Spleen (tissue), 11 donors: ENCODE measurements at regions not wholly inside any gene's neighbourhood (a gene's known extent, or its start where the extent isn't known, plus 50 kb on each side); places are given as distances from the start of the nearest gene placed in this dataset.

ENCODE experiments used
- DNase-seq: peaks from one replicate; pipeline ENCODE4 v3.0.0-alpha.2; 2020
- H3K27ac ChIP-seq, 8 donors: fragments of 200-600 bp; sonication (generic) in 7 of 8; 1 replicate in 4 of 8; 2 replicates in 4 of 8; pipeline versions ENCODE4 v1.5.0 to v1.8.0; 2016 to 2021; ENCODE audit warnings: inconsistent platforms in 4 of 8, mild to moderate bottlenecking in 4 of 8, moderate library complexity in 1 of 8
- H3K27me3 ChIP-seq, 7 donors: fragments of 200-600 bp; sonication (generic) in 6 of 7; replicated peaks in 1 of 7; 1 replicate in 4 of 7; 2 replicates in 3 of 7; pipeline versions ENCODE4 v1.5.0 to v1.8.0; 2016 to 2021; ENCODE audit warnings: inconsistent platforms in 3 of 7, mild to moderate bottlenecking in 1 of 7
- H3K36me3 ChIP-seq, 6 donors: fragments of 200-600 bp; sonication (generic) in 5 of 6; 1 replicate in 4 of 6; 2 replicates in 2 of 6; pipeline versions ENCODE4 v1.5.0 to v1.8.0; 2016 to 2021; ENCODE audit warnings: inconsistent platforms in 2 of 6
- H3K4me1 ChIP-seq, 6 donors: fragments of 200-600 bp; sonication (generic) in 5 of 6; 1 replicate in 3 of 6; 2 replicates in 3 of 6; pipeline versions ENCODE4 v1.5.0 to v1.8.0; 2016 to 2021; ENCODE audit warnings: inconsistent platforms in 3 of 6
- H3K4me3 ChIP-seq, 8 donors: fragments of 200-600 bp; sonication (generic) in 7 of 8; 1 replicate in 4 of 8; 2 replicates in 4 of 8; pipeline versions ENCODE4 v1.5.0 to v1.8.0; 2016 to 2021; ENCODE audit warnings: inconsistent platforms in 4 of 8, mild to moderate bottlenecking in 4 of 8, moderate library complexity in 2 of 8
- H3K9me3 ChIP-seq, 8 donors: fragments of 200-600 bp; sonication (generic) in 7 of 8; 1 replicate in 4 of 8; 2 replicates in 4 of 8; pipeline versions ENCODE4 v1.5.0 to v1.8.0; 2016 to 2021; ENCODE audit warnings: inconsistent platforms in 4 of 8
- CTCF ChIP-seq, 11 experiments: fragments of 200-600 bp in 7 of 11; fragments of 450-650 bp in 4 of 11; sonication (generic) in 4 of 11; IDR thresholded peaks in 8 of 11; conservative IDR thresholded peaks in 3 of 11; 1 replicate in 7 of 11; 2 replicates in 4 of 11; pipeline versions ENCODE4 v1.4.0 to v1.8.0; 2016 to 2021; ENCODE audit warnings: antibody characterized with exemption in 11 of 11, inconsistent platforms in 4 of 11, mild to moderate bottlenecking in 1 of 11
- POLR2A ChIP-seq, 3 donors: fragments of 450-650 bp; IDR thresholded peaks; one replicate each; pipeline ENCODE4 v1.5.1; 2017; ENCODE audit warnings: antibody characterized with exemption in 3 of 3, mild to moderate bottlenecking in 1 of 3
- POLR2AphosphoS5 ChIP-seq, 3 donors: sonication (generic); formaldehyde crosslinking; IDR thresholded peaks; one replicate each; pipeline ENCODE4 v1.5.1; 2017; ENCODE audit warnings: antibody characterized with exemption in 3 of 3
- WGBS, 5 donors: extraction: QIAGEN DNeasy Blood & Tissue Kit in 3 of 5; methylation state at CpG; one replicate each; pipeline versions ENCODE4 v1.1.5 to v1.1.7; 2013 to 2018; 5-methylcytosine and 5-hydroxymethylcytosine counted together
- intact Hi-C: fragments of 100-400 bp; cut with DNase I; formaldehyde crosslinking; loops from one replicate; pipeline ENCODE4 v1.15.0; 2023; ENCODE audit warnings: low total_unique reads
- donor health status: healthy with polysubstance abuse.
- donor health status: DM: no; HTN: no; CAD: no; lungs with moderate emphysema.
- donor health status: DM: no; HTN: no; CAD: no.
- donor health status: Bipolar disorder and iron deficiency.
- donor health status: healthy.
- donor health status: DM: no; HTN: no; CAD: no.
- donor health status: DM: yes; HTN: yes; CAD: no.

GRCh38 chr12:96131230-96131788, 62.9 kb upstream of the ELK3 start:
- TF ChIP-seq POLR2AphosphoS5 (IDR thresholded peaks at IDR 0.05) (no peak), CTCF (IDR thresholded peaks at IDR 0.05 in 8 of 11, conservative IDR thresholded peaks at IDR 0.05 in 3 of 11) (no peak), POLR2A (IDR thresholded peaks at IDR 0.05) (no peak)
- no peak overlapping the region for H3K4me3 ChIP-seq

GRCh38 chr12:96132819-96133218, 61.4 kb upstream of the ELK3 start:
- DNase-seq = no peak
- intact Hi-C loops = no loop called here
- 79 to 89% (median 81%) methylated on average over 4 of the region's 4 CpGs for WGBS, 5 donors

More at GRCh38 chr12:96131230-96131788, 62.9 kb upstream of the ELK3 start:
- intact Hi-C loops = no loop called here
- H3K36me3 ChIP-seq = no peaks in the 10 kb centered on the region
- no peaks in the 10 kb centered on the region for H3K27me3 ChIP-seq
- peak overlapping the region in 1 of 8 donors; percentile 54 for H3K27ac ChIP-seq
- no peaks in the 10 kb centered on the region for H3K9me3 ChIP-seq
- H3K4me1 ChIP-seq = peaks cover 0 to 10% (median 3%) of the 10 kb centered on the region in 6 donors
- DNase-seq = no peak
- WGBS, 5 donors = 59 to 68% (median 60%) methylated on average over 5 of the region's 5 CpGs

GRCh38 chr12:96134200-96134599, 60.0 kb upstream of the ELK3 start:
- DNase-seq = no peak
- Histone ChIP-seq H3K36me3 (no peaks in the 10 kb centered on the region), H3K9me3 (no peaks in the 10 kb centered on the region), H3K4me1 (peaks cover 0 to 16% (median 3%) of the 10 kb centered on the region in 6 donors), H3K27me3 (no peaks in the 10 kb centered on the region), H3K27ac (no peak overlapping the region), H3K4me3 (no peak overlapping the region)
- no peak for TF ChIP-seq CTCF (IDR thresholded peaks at IDR 0.05 in 8 of 11, conservative IDR thresholded peaks at IDR 0.05 in 3 of 11)
- WGBS, 5 donors = 74 to 84% (median 77%) methylated on average over 5 of the region's 5 CpGs
- intact Hi-C loops = no loop called here

More at GRCh38 chr12:96132819-96133218, 61.4 kb upstream of the ELK3 start:
- H3K4me3 ChIP-seq = no peak overlapping the region
- no peaks in the 10 kb centered on the region for H3K27me3 ChIP-seq
- no peaks in the 10 kb centered on the region for H3K36me3 ChIP-seq
- peaks cover 0 to 16% (median 3%) of the 10 kb centered on the region in 6 donors for H3K4me1 ChIP-seq
- no peaks in the 10 kb centered on the region for H3K9me3 ChIP-seq
- H3K27ac ChIP-seq = no peak overlapping the region
- TF ChIP-seq POLR2A (IDR thresholded peaks at IDR 0.05) (no peak), CTCF (IDR thresholded peaks at IDR 0.05 in 8 of 11, conservative IDR thresholded peaks at IDR 0.05 in 3 of 11) (peak in 2 of 11 experiments; percentile 19 to 38)

- 75 to 90% (median 81%) methylated on average over 3 of the region's 3 CpGs for WGBS, 5 donors
- Histone ChIP-seq H3K9me3 (no peaks in the 10 kb centered on the region), H3K36me3 (no peaks in the 10 kb centered on the region), H3K27me3 (no peaks in the 10 kb centered on the region), H3K27ac (no peak overlapping the region), H3K4me1 (peaks cover 0 to 12% (median 3%) of the 10 kb centered on the region in 6 donors), H3K4me3 (no peak overlapping the region)
- no peak for TF ChIP-seq POLR2A (IDR thresholded peaks at IDR 0.05)
- no peak for DNase-seq
- intact Hi-C loops = no loop called here
Observed at GRCh38 chr12:96136161-96136560, 58.0 kb upstream of the ELK3 start.
